Hematopoietic multipotent progenitor cell treated with erythropoietin and hydrocortisone succinate and interleukin-3 and kit ligand, for 15 days (in vitro differentiated cells): ENCODE measurements at regions not wholly inside any gene's neighbourhood (a gene's known extent, or its start where the extent isn't known, plus 50 kb on each side); places are given as distances from the start of the nearest gene placed in this dataset.

Source experiments
- DNase-seq: peaks from one replicate; pipeline ENCODE4 v3.0.0-alpha.2; 2015; ENCODE audit warnings: low spot score

GRCh38 chr6:139638179-139638941, 263.9 kb upstream of the CITED2 start:
- DNase-seq = peak; percentile 26

DNA sequence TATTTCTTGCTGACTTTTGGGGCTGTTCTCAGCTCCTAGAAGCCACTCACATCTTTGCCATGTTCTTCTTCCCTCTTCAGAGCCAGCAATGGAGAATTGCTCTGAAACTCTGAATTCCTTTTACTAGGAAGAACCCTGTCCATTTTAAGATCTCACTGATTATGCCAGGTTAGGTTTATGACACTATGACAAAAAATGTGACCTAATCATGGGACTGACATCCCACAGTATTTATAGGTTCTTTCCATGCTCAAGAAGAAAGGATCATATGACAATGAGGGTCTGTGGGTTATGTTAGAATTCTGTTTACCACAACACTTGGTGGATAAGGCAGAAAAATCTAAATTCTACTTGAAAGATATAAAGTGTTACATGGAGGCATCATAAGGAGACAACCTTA, 263.3 kb upstream of the CITED2 start:
- DNase-seq = no peak

DNA sequence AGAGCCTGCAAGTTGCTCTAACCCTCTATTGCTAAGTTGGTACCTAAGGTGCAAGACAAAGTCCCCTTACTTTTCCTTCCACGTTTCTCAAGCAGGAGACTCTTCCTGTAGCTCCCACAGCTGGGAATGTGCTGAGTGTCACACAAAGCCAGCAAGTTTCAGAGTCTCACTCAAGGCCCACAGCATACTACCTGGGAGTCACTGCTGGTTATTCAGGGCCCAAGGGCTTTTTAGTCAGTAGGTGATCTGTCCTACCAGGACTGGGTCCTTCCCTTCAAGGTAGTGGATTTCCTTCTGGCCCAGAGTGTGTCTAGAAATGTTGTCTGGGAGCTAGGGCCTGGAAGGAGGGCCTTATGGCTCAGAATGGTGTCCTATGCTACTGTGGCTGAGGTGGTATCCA, 261.9 kb upstream of the CITED2 start:
- DNase-seq = no peak

DNA sequence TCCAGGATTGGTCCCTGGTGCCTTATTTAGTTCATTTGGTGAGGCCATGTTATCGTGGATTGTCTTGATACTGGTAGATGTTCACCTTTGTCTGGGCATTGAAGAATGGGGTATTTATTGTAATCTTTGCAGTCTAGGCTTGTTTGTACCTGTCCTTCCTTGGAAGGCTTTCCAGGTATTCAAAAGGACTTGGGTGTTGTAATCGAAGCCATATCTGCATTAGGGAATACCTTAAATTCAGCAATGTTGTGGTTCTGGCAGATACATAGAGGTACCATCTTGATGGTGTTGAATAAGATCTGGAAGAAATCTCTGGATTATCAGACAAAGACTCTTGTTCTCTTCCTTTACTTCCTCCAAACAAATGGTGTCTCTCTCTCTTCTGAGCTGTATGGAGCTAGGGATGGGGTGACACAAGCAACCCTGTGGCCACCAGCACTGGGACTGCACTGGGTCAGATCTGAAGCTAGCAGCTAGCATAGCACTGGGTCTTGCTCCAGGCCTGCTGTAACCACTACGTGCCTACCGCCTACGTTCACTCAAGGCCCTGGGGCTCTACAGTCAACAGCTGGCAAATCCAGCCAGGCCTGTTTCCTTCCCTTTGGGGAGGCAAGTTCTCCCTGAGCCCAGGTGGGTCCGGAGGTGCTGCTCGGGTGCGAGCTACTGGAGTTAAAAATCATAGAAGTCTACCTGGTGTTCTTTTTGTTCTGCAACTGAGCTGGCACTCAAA, 261.1 kb upstream of the CITED2 start:
- DNase-seq = no peak

GRCh38 chr6:139632840-139633239, 258.4 kb upstream of the CITED2 start:
- DNase-seq = peak; percentile 65

- no peak for DNase-seq
Measured at GRCh38 chr6:139628270-139628669, 253.8 kb upstream of the CITED2 start.

DNA sequence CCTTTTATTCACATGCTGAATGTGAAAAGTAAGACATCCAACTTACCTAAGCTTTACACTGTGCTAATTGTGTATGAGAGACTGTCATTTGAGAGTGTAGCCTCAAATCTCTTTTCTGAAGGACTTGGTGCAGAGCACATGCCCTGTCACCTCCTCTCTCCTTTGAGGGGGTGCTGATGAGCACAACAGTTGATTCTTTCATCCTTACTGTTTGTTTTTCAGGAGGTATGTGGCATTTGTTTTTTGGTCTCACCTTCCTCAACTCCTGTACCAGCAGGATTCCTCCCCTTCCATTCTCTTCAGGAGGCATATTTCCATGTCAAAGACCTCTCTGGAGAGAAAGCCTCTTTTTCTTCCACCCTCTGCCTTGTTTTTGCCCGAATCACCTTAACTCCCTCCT, 252.6 kb upstream of the CITED2 start:
- DNase-seq = no peak

GRCh38 chr6:139625998-139626975, 251.8 kb upstream of the CITED2 start:
- DNase-seq = no peak

- DNase-seq = peak; percentile 38
Measured at GRCh38 chr6:139625081-139625939, 250.9 kb upstream of the CITED2 start.

GRCh38 chr6:139623372-139623771, 248.9 kb upstream of the CITED2 start:
- no peak for DNase-seq

GRCh38 chr6:139613496-139613895, 239.0 kb upstream of the CITED2 start:
- DNase-seq = no peak

- no peak for DNase-seq
Measured at GRCh38 chr6:139612135-139612465, 237.7 kb upstream of the CITED2 start.

- DNase-seq = no peak
Measured at GRCh38 chr6:139611327-139612134, 237.1 kb upstream of the CITED2 start.

- DNase-seq = no peak
Measured at GRCh38 chr6:139608466-139609261, 234.2 kb upstream of the CITED2 start.

GRCh38 chr6:139605350-139605749, 230.9 kb upstream of the CITED2 start:
- DNase-seq = no peak

- no peak for DNase-seq
Measured at GRCh38 chr6:139603581-139603980, 229.1 kb upstream of the CITED2 start.

GRCh38 chr6:139602577-139602976, 228.1 kb upstream of the CITED2 start:
- DNase-seq = no peak

GRCh38 chr6:139600919-139601475, 226.5 kb upstream of the CITED2 start:
- no peak for DNase-seq

DNA sequence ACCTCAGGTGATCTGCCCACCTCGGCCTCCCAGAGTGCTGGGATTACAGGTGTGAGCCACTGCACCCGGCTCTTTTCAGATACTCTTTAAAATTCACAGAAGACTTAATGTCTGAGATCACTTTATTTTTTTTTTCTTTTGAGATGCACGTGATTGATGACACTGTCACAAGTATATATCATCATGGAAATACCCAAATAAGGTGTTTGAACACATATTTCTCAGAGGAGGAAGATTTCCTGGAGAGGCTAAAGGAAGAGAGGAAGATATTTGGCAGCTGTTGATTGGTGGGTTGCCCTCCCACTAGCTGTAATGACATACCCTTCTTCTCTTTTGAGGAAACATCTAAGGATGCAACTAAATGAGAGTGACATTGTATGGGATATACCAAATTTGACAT, 225.9 kb upstream of the CITED2 start:
- no peak for DNase-seq
